ENCODE measurements at regions not wholly inside any gene's neighbourhood (a gene's known extent, or its start where the extent isn't known, plus 50 kb on each side); places are given as distances from the start of the nearest gene placed in this dataset.
"Not testable (repeated sequence)": the region's sequence is repeated elsewhere in the genome, so short reads cannot be mapped to it uniquely, and the experiment has no call there.

GRCh38 chr15:20473465-20473864 lies 68.1 kb downstream of the GOLGA6L6 start:
- not testable (repeated sequence) for DNase-seq

- not testable (repeated sequence) for DNase-seq
Observed at GRCh38 chr15:20472983-20473382, 68.6 kb downstream of the GOLGA6L6 start.

GRCh38 chr15:20470810-20471209 lies 70.8 kb downstream of the GOLGA6L6 start:
- not testable (repeated sequence) for DNase-seq

GRCh38 chr15:20441138-20441537 lies 100.5 kb downstream of the GOLGA6L6 start:
- DNase-seq: not testable (repeated sequence)

- not testable (repeated sequence) for DNase-seq
Observed at GRCh38 chr15:20440390-20440789, 101.2 kb downstream of the GOLGA6L6 start.

- not testable (repeated sequence) for DNase-seq
Observed at GRCh38 chr15:20439111-20439510, 102.5 kb downstream of the GOLGA6L6 start.

- DNase-seq: not testable (repeated sequence)
Observed at GRCh38 chr15:20438255-20438654, 103.3 kb downstream of the GOLGA6L6 start.

GRCh38 chr15:20433468-20433867 lies 108.1 kb downstream of the GOLGA6L6 start:
- DNase-seq: not testable (repeated sequence)

- not testable (repeated sequence) for DNase-seq
Observed at GRCh38 chr15:20430495-20430894, 111.1 kb downstream of the GOLGA6L6 start.

- not testable (repeated sequence) for DNase-seq
Observed at GRCh38 chr15:20420710-20421109, 120.9 kb downstream of the GOLGA6L6 start.

- DNase-seq: not testable (repeated sequence)
Observed at GRCh38 chr15:20416618-20417017, 125.0 kb downstream of the GOLGA6L6 start.

- not testable (repeated sequence) for DNase-seq
Observed at GRCh38 chr15:20409667-20410198, 131.9 kb downstream of the GOLGA6L6 start.

- DNase-seq: no peak
Observed at GRCh38 chr15:20409247-20409646, 132.4 kb downstream of the GOLGA6L6 start.

- no peak for DNase-seq
Observed at GRCh38 chr15:20407553-20407952, 134.0 kb downstream of the GOLGA6L6 start.

- not testable (repeated sequence) for DNase-seq
Observed at GRCh38 chr15:20404571-20404970, 137.0 kb downstream of the GOLGA6L6 start.

- DNase-seq: not testable (repeated sequence)
Observed at GRCh38 chr15:20402586-20402985, 139.0 kb downstream of the GOLGA6L6 start.

GRCh38 chr15:20401058-20401457 lies 140.5 kb downstream of the GOLGA6L6 start:
- DNase-seq: not testable (repeated sequence)

GRCh38 chr15:20398680-20399079 lies 142.9 kb downstream of the GOLGA6L6 start:
- not testable (repeated sequence) for DNase-seq

- not testable (repeated sequence) for DNase-seq
Observed at GRCh38 chr15:20388161-20388560, 153.4 kb downstream of the GOLGA6L6 start.

GRCh38 chr15:20386198-20386597 lies 155.4 kb downstream of the GOLGA6L6 start:
- no peak for DNase-seq

GRCh38 chr15:20380199-20380598 lies 161.4 kb downstream of the GOLGA6L6 start:
- DNase-seq: not testable (repeated sequence)

- DNase-seq: no peak
Observed at GRCh38 chr15:20376872-20377271, 164.7 kb downstream of the GOLGA6L6 start.

- not testable (repeated sequence) for DNase-seq
Observed at GRCh38 chr15:20372416-20372815, 169.2 kb downstream of the GOLGA6L6 start.

- DNase-seq: no peak
Observed at GRCh38 chr15:20369500-20369899, 172.1 kb downstream of the GOLGA6L6 start.

GRCh38 chr15:20368974-20369373 lies 172.6 kb downstream of the GOLGA6L6 start:
- no peak for DNase-seq

All from CD4-positive, alpha-beta T cell treated with Interleukin-12 subunit alpha and Interleukin-12 subunit beta, for 1 hour (primary cell).